ENCODE measurements at regions not wholly inside any gene's neighbourhood (a gene's known extent, or its start where the extent isn't known, plus 50 kb on each side); places are given as distances from the start of the nearest gene placed in this dataset.
"Not testable (repeated sequence)": the region's sequence is repeated elsewhere in the genome, so short reads cannot be mapped to it uniquely, and the experiment has no call there.

DNA sequence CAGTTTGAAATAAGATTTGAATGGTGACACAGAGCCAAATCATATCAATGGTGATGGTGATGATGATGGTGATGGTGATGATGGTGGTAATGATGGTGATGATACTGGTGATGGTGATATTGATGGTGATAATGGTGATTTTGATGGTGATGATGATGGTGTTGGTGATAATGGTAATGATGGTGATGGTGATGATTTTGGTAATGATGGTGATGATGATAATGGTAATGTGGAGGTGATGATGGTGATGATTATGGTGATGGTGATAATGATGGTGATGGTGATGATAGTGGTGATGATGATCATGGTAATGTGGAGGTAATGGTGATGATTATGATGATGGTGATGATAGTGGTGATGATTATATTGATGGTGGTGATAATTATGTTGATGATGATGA, 311.9 kb upstream of the SFSWAP start:
- no peak for DNase-seq

DNA sequence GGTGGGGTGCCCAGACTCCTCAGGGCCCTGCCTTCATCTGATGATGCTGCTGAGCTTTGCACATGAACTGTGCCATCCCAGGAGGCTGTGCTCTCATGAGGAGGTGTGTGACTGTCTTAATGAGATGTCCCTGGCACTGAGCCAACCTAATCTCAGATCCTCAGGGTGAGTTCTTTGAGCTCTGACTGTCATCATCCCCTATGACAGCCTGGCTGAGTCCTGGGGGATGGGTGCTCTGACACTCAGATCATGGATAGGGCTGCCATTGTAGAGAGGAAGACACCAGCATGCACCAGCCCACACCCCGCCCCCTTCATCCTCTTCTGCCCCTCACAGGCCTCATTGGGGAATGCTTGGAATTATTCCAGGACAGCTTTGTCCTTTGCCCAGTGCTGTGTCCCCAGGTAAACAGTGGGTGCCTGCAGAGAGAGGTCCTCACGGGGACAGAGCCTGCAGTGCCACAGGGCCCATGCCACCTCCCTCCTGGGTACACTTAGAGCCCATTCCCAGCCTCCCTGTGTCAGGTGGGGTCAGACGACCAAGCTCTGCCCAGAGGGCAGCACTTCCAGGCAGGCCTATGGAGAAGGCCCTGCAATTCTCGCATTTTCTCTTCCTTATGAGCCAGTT, 310.1 kb upstream of the SFSWAP start:
- not testable (repeated sequence) for DNase-seq

DNA sequence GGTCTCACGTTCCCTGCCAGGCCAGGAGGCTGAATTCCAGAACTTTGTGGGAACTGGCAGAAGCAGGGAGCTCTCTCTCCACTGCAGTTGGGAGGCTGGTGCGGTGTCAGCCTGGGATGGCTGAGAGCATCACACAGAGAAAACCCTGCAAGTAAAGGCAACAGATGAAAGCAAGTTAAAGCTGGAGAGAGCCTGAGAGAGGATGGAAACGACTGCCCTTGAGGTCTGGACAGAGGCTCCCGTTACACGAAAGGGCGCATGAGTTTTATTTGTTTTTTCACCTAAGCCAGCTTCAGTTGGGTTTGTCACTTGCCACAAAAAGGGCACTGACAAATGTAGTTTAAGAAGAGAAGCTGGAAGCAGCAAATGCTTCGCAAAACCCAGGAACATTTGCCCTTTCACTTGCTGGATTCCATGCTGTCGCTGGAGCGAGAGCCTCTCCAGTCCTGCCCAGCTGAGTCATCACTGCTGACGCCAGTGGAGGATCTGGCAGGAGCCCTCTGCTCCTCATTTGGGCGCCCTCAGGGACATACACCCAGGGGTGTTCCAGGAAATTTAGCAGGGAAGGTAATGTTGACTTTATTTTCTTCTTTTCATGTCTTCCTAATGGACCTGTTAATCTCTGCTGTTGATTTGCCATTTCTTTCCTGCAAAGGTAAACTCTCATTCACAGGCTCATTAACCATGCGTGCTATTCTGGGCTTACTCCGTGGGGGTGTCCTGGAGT, 308.8 kb upstream of the SFSWAP start:
- peak in 1 of 2 experiments; percentile 9 for DNase-seq

DNA sequence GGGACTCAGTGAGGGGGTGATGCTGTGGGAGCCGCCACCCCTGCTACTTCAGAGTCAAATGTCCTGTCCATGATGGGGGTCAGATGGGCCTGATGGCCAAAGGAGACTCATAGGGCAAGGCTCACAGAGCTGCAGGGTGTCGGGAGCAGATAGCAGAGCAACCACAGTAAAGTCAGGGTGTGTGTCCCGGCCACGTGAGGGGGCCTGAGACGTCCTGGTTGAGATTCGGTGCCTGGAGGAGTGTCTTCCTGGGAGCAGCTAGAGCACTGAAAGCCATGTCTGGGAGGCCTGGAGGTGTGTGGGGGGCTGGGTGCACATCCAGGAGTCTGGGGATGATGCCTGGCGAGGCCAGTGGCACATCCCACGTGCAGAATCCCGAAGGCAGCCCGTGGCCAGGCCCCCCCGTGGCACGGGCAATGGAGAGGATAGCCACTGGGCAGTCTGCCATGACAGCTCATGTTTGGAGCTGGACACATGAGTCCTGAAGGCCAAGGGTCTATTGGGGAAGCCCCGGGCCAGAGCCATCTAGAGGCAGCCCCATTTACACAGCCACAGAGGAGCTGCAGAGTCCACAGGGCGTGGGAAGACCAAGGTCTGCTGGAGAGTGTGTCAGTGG, 308.0 kb upstream of the SFSWAP start:
- no peak for DNase-seq

DNA sequence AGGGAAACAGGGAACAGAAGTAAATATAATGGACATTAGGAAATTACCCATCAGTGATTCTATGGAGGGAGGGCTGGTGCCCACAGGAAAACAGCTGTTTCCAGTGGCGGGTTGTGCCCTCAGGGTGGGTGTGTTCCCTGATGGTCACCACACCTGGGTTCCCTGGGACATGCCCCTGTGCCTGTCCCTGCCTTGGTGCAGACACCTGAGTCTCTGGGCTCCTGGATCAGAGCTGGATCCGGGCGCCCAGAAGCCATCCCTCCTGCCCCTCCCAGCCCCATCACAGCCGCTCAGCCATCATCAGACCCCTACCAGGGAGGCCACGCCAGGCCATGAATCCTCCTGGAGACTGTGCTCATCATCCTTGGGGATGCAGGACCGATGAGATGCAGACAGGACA, 307.2 kb upstream of the SFSWAP start:
- DNase-seq: no peak

DNA sequence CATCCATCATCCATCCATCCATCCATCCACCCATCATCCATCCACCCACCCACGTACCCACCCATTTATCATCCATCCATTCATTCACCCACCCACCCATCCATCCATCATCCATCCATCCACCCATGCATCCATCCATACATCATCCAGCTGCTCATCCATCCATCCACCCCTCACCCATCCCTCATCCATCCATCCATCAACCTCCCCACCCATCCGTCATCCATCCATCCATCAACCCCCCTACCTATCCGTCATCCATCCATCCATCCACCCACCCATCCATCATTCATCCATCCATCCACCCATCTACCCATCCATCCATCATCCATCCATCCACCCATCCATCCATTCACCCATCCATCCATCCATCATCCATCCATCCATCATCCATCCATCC, 306.2 kb upstream of the SFSWAP start:
- no peak for DNase-seq

DNA sequence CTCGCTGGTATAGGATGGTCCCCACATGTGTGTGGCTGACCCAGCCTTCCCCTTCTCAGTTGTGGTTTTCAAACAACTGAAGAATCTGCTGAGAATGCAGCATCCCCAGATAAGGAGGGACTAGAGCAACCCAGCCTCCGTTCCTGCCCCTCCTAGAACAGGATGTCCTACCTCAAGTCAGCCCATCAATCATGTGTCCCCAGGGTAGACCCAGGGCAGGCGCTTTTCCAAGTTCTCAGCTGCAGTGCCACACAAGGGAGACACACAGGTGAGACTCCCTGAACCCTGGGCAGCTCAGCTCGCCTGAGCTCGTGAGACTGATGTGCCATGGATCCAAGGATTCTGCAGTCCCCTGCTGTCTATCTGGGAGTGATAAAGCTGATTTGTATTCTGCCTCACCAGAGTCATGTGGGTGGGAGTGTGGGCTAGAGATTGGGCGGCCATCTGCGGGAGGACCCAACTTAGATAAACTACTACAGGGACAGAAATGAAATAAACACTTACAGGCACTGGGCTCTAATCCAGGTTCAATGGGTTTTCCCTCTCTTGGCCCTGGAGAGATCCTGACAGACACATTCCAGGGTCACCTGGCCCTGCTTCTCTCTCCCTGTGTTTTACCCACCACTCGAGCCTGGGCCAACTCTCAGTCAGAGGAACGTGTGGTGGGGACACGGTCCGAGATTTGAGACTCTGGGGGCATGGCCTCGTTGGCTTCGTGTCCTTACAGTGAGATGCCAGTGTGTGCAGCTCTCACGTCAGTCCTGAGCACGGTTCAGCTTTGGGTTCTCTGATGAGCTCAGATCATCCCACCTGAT, 303.5 kb upstream of the SFSWAP start:
- no peak for DNase-seq

DNA sequence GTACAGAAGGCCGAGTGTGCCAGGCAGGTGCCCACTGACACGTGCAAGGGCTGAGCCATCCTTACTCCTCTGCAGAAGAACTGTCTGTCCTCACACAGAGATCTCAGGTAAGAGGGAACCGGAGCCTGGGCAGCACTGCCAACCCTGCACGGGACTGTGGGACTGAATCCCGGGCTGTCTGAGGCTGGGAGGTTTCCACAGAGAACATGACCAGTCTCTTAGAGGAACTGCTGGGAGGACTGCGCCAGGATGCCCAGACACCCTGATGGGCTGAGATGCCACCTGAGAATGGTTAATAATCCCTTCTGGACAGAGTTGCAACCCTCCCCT, 302.9 kb upstream of the SFSWAP start:
- DNase-seq: no peak

DNA sequence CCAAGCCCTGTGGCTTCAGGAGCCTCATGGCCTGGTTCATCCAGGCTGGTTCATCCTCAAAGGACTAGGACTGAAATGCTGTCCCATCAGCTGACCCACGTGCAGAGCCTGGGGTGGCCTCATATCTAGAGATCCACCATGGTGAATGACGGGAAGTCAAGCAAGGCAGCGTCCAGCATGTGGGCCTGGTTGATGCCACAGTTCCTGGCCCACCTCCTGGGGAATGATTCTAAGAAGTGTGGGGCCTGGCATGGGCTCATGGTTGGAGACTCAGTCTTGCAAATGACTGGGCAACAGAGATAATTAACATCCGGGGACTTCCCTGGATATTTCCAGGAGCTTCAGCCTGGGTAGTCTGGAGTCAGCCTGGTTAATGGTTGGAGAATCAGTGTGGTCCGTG, 302.4 kb upstream of the SFSWAP start:
- no peak for DNase-seq

DNA sequence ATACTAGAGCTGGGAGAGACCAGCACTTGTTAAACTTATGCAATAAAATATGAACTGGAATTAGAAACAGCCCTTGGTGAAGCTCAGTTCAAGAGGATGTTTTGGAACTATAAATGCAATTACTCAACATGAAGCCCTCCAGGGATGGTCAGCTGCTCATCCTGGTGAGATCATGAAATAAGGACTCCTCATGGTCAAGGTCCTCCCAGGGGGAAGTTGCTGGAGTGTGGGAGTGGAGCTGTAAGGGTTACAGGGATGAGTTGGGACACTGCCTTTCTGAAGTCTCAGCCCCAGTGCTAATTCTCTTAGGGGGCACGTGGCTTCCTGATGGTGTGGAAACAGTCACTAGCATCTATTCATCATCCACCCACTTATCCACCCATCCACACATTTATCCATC, 301.7 kb upstream of the SFSWAP start:
- DNase-seq: no peak

DNA sequence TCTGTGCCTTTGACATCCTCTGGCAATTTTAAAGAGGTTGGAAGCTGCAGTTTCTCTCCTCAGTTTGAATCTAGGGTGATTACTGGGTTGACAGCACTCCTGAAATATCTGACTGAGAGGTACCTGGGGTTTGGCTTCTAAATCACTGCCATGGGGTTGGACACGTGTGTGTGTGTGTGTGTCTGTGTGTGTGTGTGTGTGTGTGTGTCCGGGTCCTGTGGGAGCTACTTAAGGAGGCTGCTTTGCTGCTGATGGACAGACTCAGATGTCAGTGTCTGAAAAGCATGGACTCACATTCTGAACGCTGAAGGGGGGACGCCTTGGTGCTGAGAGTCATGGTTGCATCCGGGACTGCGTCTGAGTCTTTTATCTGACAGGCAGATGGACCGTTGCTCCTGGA, 299.1 kb upstream of the SFSWAP start:
- not testable (repeated sequence) for DNase-seq

DNA sequence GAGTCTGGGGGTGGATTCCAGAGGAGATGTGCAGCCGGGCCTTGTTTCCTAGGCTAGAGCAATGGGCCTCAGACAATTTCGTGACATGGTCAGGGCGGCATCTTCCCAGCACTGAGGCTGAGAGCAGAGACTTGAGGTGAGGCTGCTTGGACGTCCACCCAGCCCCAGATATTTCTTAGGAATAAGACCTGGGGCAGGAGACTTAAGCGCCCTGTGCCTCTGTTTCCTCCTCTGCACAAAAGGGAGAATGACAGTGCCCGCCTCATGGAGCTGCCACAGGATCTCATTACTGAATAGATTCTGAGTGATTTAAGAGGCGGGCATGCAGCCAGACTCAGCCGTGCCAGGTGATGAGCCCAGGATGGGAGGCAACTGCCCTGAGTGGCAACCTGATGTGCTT, 297.9 kb upstream of the SFSWAP start:
- DNase-seq: peak; percentile 27 to 33

DNA sequence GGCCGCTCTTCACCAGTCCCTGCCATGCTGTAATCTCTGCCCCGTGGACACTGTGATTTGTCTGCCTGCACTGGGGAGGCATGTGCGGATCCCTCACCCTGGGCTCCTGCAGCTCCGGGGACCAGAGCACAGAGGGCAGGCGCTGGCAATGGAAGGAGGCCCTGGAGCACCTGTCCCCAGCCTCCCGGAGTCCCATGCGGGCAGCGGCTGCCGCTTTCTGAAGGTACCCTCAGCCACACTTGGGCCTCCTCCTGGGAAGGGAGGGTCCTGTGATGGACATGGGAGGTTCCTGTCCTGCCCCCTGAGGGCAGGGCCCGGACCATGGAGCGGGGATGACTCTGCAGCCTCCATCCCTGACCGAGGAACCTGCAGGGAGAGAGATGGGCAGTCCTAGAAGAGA, 297.4 kb upstream of the SFSWAP start:
- DNase-seq: peak in 1 of 2 experiments; percentile 32

DNA sequence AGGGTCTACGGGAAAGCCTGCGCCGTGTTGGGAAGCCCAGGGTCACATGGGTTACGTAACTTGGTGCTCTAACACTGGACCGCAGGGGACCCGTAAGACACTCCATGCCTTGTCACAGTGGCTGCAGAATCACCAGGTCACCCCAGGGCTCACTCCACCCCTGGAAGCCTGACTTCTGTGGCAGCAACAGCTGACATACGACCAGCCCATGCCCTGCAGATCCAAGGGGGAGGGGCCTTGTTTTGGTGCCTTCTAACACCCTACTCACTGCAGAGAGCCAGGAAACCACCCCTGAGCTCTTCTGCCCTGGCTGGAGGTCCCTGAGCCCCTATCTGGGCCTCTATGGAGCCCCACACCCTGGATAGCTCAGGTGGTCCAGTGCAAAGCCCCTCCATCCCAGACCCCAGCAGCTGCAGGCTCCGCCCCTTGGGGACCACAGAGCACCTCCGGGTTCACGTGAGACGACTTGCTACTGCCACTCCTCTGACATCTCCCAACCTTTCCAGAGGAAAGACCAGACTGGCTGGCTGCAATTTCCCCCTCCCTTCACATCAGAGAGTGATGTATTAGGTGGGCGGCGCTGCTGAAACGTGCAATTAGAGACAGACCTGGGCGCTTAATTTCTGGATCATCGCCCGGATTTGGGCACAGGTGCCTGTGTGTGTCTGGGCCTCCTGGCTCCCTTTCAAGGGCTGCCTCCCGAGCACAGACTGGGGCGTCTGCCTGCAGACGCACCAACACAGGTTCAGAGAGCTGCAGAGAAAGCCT, 296.6 kb upstream of the SFSWAP start:
- DNase-seq: not testable (repeated sequence)

DNA sequence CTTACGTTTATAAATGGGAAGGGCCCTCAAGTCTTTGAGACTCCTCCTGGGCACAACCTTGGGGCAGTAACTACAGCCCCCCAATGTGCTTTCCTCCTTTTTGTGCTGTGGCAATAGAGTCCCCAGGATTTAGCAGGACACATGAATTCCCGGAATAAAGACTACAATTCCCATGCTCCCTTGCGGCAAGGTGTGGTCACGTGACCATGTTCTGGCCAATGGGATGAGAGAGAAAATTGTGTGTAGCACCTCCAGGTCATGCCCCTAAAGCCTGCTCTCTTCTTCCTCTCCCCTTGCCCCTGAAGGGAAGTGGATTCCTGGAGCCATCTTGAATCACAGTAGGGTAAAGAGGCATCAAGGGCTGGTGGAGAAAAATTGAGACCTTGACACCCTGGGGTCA, 295.1 kb upstream of the SFSWAP start:
- DNase-seq: no peak

DNA sequence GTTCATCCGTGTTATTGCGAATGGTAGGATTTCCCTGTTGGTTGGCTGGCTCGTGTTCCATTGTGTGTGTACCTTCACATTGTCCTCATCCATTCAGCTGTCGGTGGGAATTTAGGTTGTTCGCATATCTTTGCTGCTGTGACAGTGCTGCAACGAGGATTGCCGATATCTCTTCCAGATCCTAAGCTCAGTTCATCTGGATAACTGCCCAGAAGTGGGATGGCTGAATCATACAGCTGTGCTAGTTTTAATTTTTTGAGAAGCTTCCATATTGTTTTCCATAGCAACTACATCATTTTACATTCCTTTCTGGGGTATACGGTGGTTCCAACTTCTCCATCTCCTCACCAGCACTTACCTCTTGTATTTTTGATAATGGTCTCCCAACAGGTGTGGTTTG, 292.8 kb upstream of the SFSWAP start:
- DNase-seq: no peak

DNA sequence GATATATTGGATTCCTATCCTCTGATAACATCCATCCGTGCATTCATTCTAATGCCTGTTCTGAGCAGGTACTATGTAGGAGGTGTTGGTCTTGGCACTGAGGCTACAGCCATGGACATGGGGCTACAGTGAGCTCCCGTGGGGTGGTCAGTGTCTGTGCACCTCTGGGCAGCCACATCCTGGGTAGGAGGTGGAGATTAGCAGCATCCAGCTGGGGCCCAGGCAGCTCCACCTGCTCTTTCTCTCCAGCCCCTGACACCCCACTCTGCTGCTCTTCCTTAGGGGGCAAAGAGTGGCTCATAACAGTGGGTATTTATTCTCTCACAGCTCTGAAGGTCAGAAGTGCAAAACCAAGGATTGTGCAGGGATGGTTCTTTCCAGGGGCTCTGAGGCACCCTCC, 292.0 kb upstream of the SFSWAP start:
- no peak for DNase-seq

DNA sequence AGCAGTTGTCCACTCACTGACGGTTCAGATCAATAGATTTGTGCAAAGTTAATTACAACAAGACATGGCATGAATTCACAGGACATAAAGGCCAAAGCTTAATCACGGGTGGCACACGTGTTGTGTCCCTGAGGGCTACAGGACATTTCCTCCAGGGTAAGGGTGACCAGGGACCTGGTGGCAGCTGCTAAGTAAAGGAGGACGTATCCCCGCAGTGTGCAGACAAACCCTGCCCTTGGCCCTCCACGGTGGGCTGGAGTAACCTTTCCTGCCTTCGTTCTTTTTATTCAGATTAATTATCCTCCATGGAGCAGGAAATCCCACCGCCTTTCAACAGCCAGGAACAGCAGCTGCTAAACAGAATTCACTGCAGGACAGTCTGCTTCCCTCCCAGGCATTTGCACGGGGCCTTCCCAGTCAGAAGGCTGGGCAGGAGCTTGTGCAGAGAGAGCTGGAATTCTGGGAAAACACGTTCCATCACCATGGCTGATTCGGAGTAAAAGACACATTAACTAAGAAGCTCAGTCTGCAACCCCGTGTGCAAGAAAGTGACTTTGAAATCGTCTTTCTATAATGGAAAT, 289.9 kb upstream of the SFSWAP start:
- no peak for DNase-seq

DNA sequence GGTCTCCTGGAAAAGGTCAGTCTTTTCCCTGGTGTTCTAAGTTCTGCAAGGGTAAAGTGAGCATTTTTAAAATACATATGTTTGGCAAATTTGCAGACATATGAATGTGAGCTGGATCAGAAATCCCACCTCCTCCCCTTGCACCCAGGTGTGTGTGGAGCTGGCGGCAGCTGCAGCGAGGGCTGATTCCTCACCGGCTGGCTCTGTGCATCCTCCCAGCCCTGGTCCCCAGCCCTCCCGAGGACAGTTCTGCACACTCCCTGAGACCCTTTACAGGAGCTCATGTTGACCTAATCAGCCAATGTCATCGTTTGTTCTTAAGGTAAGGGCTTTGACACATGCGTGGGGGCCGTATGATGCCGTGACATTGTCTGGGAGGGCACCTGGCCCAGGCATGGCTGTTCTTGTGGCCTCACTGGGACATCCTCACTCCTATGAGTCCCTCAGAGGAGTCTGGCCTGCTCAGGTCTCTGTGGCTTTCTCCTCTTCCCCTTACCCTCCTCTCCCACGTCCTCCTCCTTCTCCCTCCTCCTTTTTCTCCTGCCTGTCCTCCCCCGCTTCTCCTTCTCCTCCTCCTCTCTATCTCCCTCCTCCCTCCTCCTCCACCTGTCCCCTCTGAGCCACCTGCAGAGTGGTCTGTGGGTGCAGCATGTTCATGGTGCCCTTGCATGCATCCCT, 289.2 kb upstream of the SFSWAP start:
- DNase-seq: no peak

DNA sequence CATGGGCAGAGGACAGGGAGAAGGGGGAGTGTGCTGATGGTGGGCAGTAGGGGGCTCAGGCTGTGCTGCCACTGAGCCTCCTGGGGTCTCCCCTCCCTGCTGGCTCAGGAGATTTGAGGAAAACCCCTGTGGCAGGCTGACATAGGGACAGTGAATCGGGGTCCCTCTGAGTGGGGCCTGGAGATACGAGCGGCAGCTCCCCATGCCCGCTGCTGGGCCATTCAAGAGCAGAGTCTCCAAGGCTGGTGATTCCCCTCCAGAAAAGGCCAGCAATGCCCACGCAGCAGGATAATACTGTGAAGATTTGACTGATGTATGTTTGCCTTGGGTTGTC, 288.7 kb upstream of the SFSWAP start:
- DNase-seq: no peak

DNA sequence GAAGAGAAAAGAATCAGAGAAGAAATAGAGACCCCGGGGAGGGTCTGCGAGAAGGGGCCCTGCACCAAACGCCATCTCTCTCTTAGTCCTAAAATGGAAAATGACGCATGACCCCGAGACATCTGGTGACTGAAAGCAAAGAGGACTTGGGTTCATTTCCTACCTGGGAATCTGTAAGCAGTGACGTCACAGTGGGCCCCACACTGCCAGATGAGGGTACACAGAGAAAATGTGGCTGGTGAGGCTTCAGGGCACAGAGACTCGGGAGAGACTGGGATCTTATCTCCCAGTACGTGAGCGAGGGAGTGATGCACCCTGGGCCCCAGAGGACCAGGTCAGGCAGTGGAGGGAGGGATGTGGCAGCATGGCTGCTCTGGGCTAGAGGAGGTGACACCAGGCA, 288.1 kb upstream of the SFSWAP start:
- DNase-seq: no peak

DNA sequence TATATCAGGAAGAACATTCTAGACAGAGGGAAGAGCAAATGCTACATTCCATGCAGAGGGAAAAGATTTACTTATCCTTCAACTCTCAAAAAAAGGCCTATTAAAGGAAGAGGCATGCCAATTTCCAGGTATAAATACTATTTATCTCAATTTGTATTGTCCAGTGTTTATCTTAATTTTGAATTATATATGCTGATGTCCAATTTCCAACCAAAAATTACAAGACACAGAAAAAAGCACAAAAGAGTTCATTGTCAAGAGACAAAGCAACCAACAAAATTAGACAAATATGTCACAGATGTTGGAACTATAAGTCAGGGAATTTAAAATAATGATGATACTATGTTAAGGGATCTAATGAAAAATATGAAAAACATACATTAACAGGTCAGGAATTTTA, 286.6 kb upstream of the SFSWAP start:
- no peak for DNase-seq
